Parathyroid adenoma (tissue), 2 donors: ENCODE measurements at regions not wholly inside any gene's neighbourhood (a gene's known extent, or its start where the extent isn't known, plus 50 kb on each side); places are given as distances from the start of the nearest gene placed in this dataset.

Experiments
- H2AFZ ChIP-seq: fragments of 300-600 bp; sonication (generic); one replicate; pipeline ENCODE4 v1.7.0; 2017; ENCODE audit warnings: antibody characterized with exemption, mild to moderate bottlenecking
- H3K27ac ChIP-seq: fragments of 300-600 bp; sonication (generic); one replicate; pipeline ENCODE4 v1.7.0; 2017
- H3K27me3 ChIP-seq: fragments of 300-600 bp; sonication (generic); one replicate; pipeline ENCODE4 v1.7.0; 2017; ENCODE audit warnings: low read length; ENCODE audit not compliant: control insufficient read depth, insufficient read depth
- H3K36me3 ChIP-seq: fragments of 300-600 bp; sonication (generic); one replicate; pipeline ENCODE4 v1.7.0; 2017; ENCODE audit warnings: low read length; ENCODE audit not compliant: control insufficient read depth, insufficient read depth
- H3K4me1 ChIP-seq: fragments of 300-600 bp; sonication (generic); one replicate; pipeline ENCODE4 v1.7.0; 2017; ENCODE audit warnings: control low read depth
- H3K4me2 ChIP-seq: fragments of 300-600 bp; sonication (generic); one replicate; pipeline ENCODE4 v1.7.0; 2017; ENCODE audit warnings: low read length
- H3K4me3 ChIP-seq: fragments of 300-600 bp; sonication (generic); one replicate; pipeline ENCODE4 v1.7.0; 2017; ENCODE audit warnings: low read depth, low read length
- H3K79me2 ChIP-seq: fragments of 300-600 bp; sonication (generic); one replicate; pipeline ENCODE4 v1.7.0; 2017; ENCODE audit warnings: control low read depth
- H3K9ac ChIP-seq: fragments of 300-600 bp; sonication (generic); one replicate; pipeline ENCODE4 v1.7.0; 2017; ENCODE audit warnings: mild to moderate bottlenecking
- H3K9me3 ChIP-seq: fragments of 300-600 bp; sonication (generic); one replicate; pipeline ENCODE4 v1.7.0; 2017; ENCODE audit warnings: low read length; ENCODE audit not compliant: control insufficient read depth
- CTCF ChIP-seq: fragments of 300-600 bp; sonication (generic); IDR thresholded peaks from one replicate; pipeline ENCODE4 v1.7.0; 2017; ENCODE audit warnings: antibody characterized with exemption, mild to moderate bottlenecking
- donor health status: primary hyperparathyroidism.

GRCh38 chr20:40942006-40942405 is 86.6 kb upstream of the TOP1 start:
- H3K9ac ChIP-seq: no peak overlapping the region

GRCh38 chr20:40942775-40943174 is 85.8 kb upstream of the TOP1 start:
- Histone ChIP-seq H3K27ac (no peak overlapping the region), H3K27me3 (no peaks in the 10 kb centered on the region), H2AFZ (no peak overlapping the region), H3K36me3 (no peaks in the 10 kb centered on the region), H3K4me3 (no peak overlapping the region), H3K9ac (no peak overlapping the region), H3K4me2 (no peak overlapping the region), H3K79me2 (peaks cover 30% of the 10 kb centered on the region), H3K4me1 (peaks cover 7% of the 10 kb centered on the region), H3K9me3 (no peaks in the 10 kb centered on the region)
- no peak for TF ChIP-seq CTCF

More at GRCh38 chr20:40942006-40942405, 86.6 kb upstream of the TOP1 start:
- no peaks in the 10 kb centered on the region for H3K27me3 ChIP-seq
- H3K9me3 ChIP-seq: no peaks in the 10 kb centered on the region
- H2AFZ ChIP-seq: no peak overlapping the region
- H3K4me3 ChIP-seq: no peak overlapping the region
- H3K36me3 ChIP-seq: no peaks in the 10 kb centered on the region
- no peak for TF ChIP-seq CTCF
- H3K4me2 ChIP-seq: no peak overlapping the region
- H3K27ac ChIP-seq: no peak overlapping the region
- peaks cover 7% of the 10 kb centered on the region for H3K4me1 ChIP-seq
- peaks cover 30% of the 10 kb centered on the region for H3K79me2 ChIP-seq

- Histone ChIP-seq H3K4me1 (peaks cover 7% of the 10 kb centered on the region), H3K79me2 (peaks cover 30% of the 10 kb centered on the region), H3K9ac (no peak overlapping the region), H3K27me3 (no peaks in the 10 kb centered on the region), H3K9me3 (no peaks in the 10 kb centered on the region), H3K27ac (peak overlapping the region; percentile 45), H3K36me3 (no peaks in the 10 kb centered on the region), H3K4me2 (no peak overlapping the region), H3K4me3 (no peak overlapping the region), H2AFZ (peak overlapping the region; percentile 77)
- no peak for TF ChIP-seq CTCF
Measured at GRCh38 chr20:40943591-40943990, 85.0 kb upstream of the TOP1 start.

- H3K4me2 ChIP-seq: no peak overlapping the region
- no peaks in the 10 kb centered on the region for H3K27me3 ChIP-seq
- no peak overlapping the region for H3K27ac ChIP-seq
- H2AFZ ChIP-seq: no peak overlapping the region
- no peaks in the 10 kb centered on the region for H3K9me3 ChIP-seq
- H3K36me3 ChIP-seq: no peaks in the 10 kb centered on the region
- TF ChIP-seq CTCF: no peak
- H3K4me3 ChIP-seq: no peak overlapping the region
- H3K4me1 ChIP-seq: peaks cover 7% of the 10 kb centered on the region
- H3K9ac ChIP-seq: no peak overlapping the region
- H3K79me2 ChIP-seq: peaks cover 30% of the 10 kb centered on the region
Measured at GRCh38 chr20:40945189-40945588, 83.4 kb upstream of the TOP1 start.

- peak; percentile 81 for TF ChIP-seq CTCF
- Histone ChIP-seq H3K9ac (no peak overlapping the region), H3K4me2 (no peak overlapping the region), H3K4me3 (no peak overlapping the region), H2AFZ (peak overlapping the region; percentile 39), H3K27me3 (no peaks in the 10 kb centered on the region), H3K79me2 (peaks cover 30% of the 10 kb centered on the region), H3K27ac (no peak overlapping the region), H3K36me3 (no peaks in the 10 kb centered on the region), H3K4me1 (peaks cover 7% of the 10 kb centered on the region), H3K9me3 (no peaks in the 10 kb centered on the region)
Measured at GRCh38 chr20:40945754-40946450, 82.7 kb upstream of the TOP1 start.
